IMR-90 (cell line): ENCODE measurements at regions not wholly inside any gene's neighbourhood (a gene's known extent, or its start where the extent isn't known, plus 50 kb on each side); places are given as distances from the start of the nearest gene placed in this dataset.

ENCODE experiments used
- ATAC-seq: fragments of 200-7000 bp; cut with Tn5 transposase; 2 replicates; pipeline ENCODE4 v1.9.1; 2020; ENCODE audit warnings: low read depth, mild to moderate bottlenecking, moderate library complexity
- BruUV-seq: library from RNA; stranded (reverse); fragments of 400-500 nt; replicated peaks from 2 replicates; lab custom pipeline; 2021; lab: Mats Ljungman, UMichigan
- CTCF ChIA-PET: fragments of 300-600 bp; formaldehyde crosslinking; extraction: SDS; loops from one replicate; lab custom pipeline; 2021; ENCODE audit warnings: antibody characterized with exemption; lab: Yijun Ruan, JAX
- POLR2A ChIA-PET: fragments of 300-600 bp; sonication (Branson Sonifier 250); formaldehyde crosslinking; loops from one replicate; lab custom pipeline; 2022; ENCODE audit warnings: antibody characterized with exemption; ENCODE audit not compliant: unreplicated experiment; lab: Charles Lee
- DNase-seq: peaks from one replicate; pipeline ENCODE4 v3.0.0; 2013
- H2AFZ ChIP-seq: replicated peaks from 2 replicates; pipeline ENCODE3; 2013; ENCODE audit warnings: low read length, mild to moderate bottlenecking; ENCODE audit not compliant: poor library complexity
- H2AK5ac ChIP-seq: 2 replicates; pipeline ENCODE4 v1.6.1; 2013; ENCODE audit warnings: low read depth, low read length, inconsistent platforms
- H2AK9ac ChIP-seq: replicated peaks from 2 replicates; pipeline ENCODE3; 2013; ENCODE audit warnings: mild to moderate bottlenecking, low read depth, low read length, moderate library complexity; ENCODE audit not compliant: poor library complexity
- H2BK120ac ChIP-seq: 2 replicates; pipeline ENCODE4 v1.6.1; 2013; ENCODE audit warnings: low read depth, low read length, inconsistent platforms
- H2BK15ac ChIP-seq: 3 replicates; pipeline ENCODE4 v1.6.1; 2013; ENCODE audit warnings: low read depth, low read length, inconsistent platforms
- H2BK20ac ChIP-seq: 2 replicates; pipeline ENCODE4 v1.6.1; 2013; ENCODE audit warnings: low read depth, mild to moderate bottlenecking, inconsistent platforms, low read length, moderate library complexity
- H2BK5ac ChIP-seq: 2 replicates; pipeline ENCODE4 v1.6.1; 2013; ENCODE audit warnings: mild to moderate bottlenecking, low read depth, low read length, inconsistent platforms; ENCODE audit not compliant: poor library complexity, severe bottlenecking
- H3K14ac ChIP-seq: replicated peaks from 2 replicates; pipeline ENCODE4 v1.6.1; 2013; ENCODE audit warnings: low read depth, low read length, inconsistent platforms
- H3K18ac ChIP-seq: 2 replicates; pipeline ENCODE4 v1.6.1; 2013; ENCODE audit warnings: low read depth, low read length, control low read depth
- H3K23ac ChIP-seq: 2 replicates; pipeline ENCODE4 v1.6.1; 2013; ENCODE audit warnings: low read depth, low read length, inconsistent platforms
- H3K27ac ChIP-seq: 2 replicates; pipeline ENCODE4 v1.5.1; 2013; ENCODE audit warnings: mild to moderate bottlenecking, control low read depth, low read length; ENCODE audit not compliant: insufficient read depth
- H3K27me3 ChIP-seq: 2 replicates; pipeline ENCODE4 v1.6.1; 2013; ENCODE audit warnings: low read length; ENCODE audit not compliant: control insufficient read depth, insufficient read depth
- H3K36me3 ChIP-seq: 2 replicates; pipeline ENCODE4 v1.6.1; 2013; ENCODE audit warnings: low read length, mixed read lengths; ENCODE audit not compliant: control insufficient read depth, insufficient read depth
- H3K4ac ChIP-seq: 2 replicates; pipeline ENCODE4 v1.6.1; 2013; ENCODE audit warnings: low read depth, low read length, inconsistent platforms
- H3K4me1 ChIP-seq: 2 replicates; pipeline ENCODE4 v1.6.1; 2013; ENCODE audit warnings: low read length, mixed read lengths; ENCODE audit not compliant: control insufficient read depth, insufficient read depth
- H3K4me2 ChIP-seq: 2 replicates; pipeline ENCODE4 v1.6.1; 2013; ENCODE audit warnings: low read depth, mild to moderate bottlenecking, control low read depth, low read length, moderate library complexity
- H3K4me3 ChIP-seq: 2 replicates; pipeline ENCODE4 v1.5.1; 2013; ENCODE audit warnings: low read depth, mild to moderate bottlenecking, control low read depth, low read length, moderate library complexity; ENCODE audit not compliant: insufficient read depth
- H3K56ac ChIP-seq: 2 replicates; pipeline ENCODE4 v1.6.1; 2013; ENCODE audit warnings: low read length, inconsistent platforms; ENCODE audit not compliant: insufficient read depth; ENCODE audit errors: extremely low read depth
- H3K79me1 ChIP-seq, 2 experiments: 2 replicates each; pipeline ENCODE4 v1.6.1; 2013; ENCODE audit warnings: low read length in 2 of 2, inconsistent platforms in 1 of 2, low read depth in 1 of 2
- H3K9ac ChIP-seq: 2 replicates; pipeline ENCODE4 v1.6.1; 2013; ENCODE audit warnings: low read depth, low read length, control low read depth
- H3K9me1 ChIP-seq: 2 replicates; pipeline ENCODE4 v1.6.1; 2013; ENCODE audit warnings: low read length, inconsistent platforms; ENCODE audit not compliant: insufficient read depth
- H3K9me3 ChIP-seq: 2 replicates; pipeline ENCODE4 v1.6.1; 2013; ENCODE audit warnings: low read length; ENCODE audit not compliant: control insufficient read depth, insufficient read depth
- H4K20me1 ChIP-seq: 2 replicates; pipeline ENCODE4 v1.6.1; 2013; ENCODE audit warnings: low read length, inconsistent platforms; ENCODE audit not compliant: insufficient read depth
- H4K5ac ChIP-seq: 2 replicates; pipeline ENCODE4 v1.6.1; 2013; ENCODE audit warnings: mild to moderate bottlenecking, low read depth, low read length, control low read depth
- H4K8ac ChIP-seq, 2 experiments: 2 replicates each; pipeline ENCODE4 v1.6.1; 2013; ENCODE audit warnings: low read depth in 2 of 2, low read length in 2 of 2, control low read depth in 1 of 2, inconsistent platforms in 1 of 2
- H4K91ac ChIP-seq: 2 replicates; pipeline ENCODE4 v1.6.1; 2013; ENCODE audit warnings: low read depth, low read length, inconsistent platforms; ENCODE audit not compliant: insufficient read depth
- BHLHE40 ChIP-seq: fragments of 150-350 bp; IDR thresholded peaks from 2 replicates; pipeline ENCODE4 v1.6.1; 2016; ENCODE audit warnings: mild to moderate bottlenecking, low read depth, low read length
- CEBPB ChIP-seq: IDR thresholded peaks from 2 replicates; pipeline ENCODE4 v1.6.1; 2012; ENCODE audit warnings: low read depth, low read length, improper control_type of control experiment
- CHD1 ChIP-seq: IDR thresholded peaks from 2 replicates; pipeline ENCODE4 v1.6.1; 2012; ENCODE audit warnings: low read depth, low read length, improper control_type of control experiment
- FOS ChIP-seq: fragments of 150-350 bp; IDR thresholded peaks from 2 replicates; pipeline ENCODE4 v1.6.1; 2016; ENCODE audit warnings: low read depth, low read length
- MAZ ChIP-seq: IDR thresholded peaks from 2 replicates; pipeline ENCODE4 v1.6.1; 2012; ENCODE audit warnings: low read depth, mild to moderate bottlenecking, low read length, improper control_type of control experiment, moderate library complexity, borderline replicate concordance
- MXI1 ChIP-seq: IDR thresholded peaks from 2 replicates; pipeline ENCODE4 v1.6.1; 2012; ENCODE audit warnings: low read depth, mild to moderate bottlenecking, low read length, moderate library complexity, borderline replicate concordance
- NFE2L2 ChIP-seq: fragments of 150-350 bp; IDR thresholded peaks from 2 replicates; pipeline ENCODE4 v1.6.1; 2016; ENCODE audit warnings: low read depth, mild to moderate bottlenecking, low read length
- RAD21 ChIP-seq: IDR thresholded peaks from 2 replicates; pipeline ENCODE4 v1.6.1; 2012; ENCODE audit warnings: low read length, improper control_type of control experiment
- RCOR1 ChIP-seq: IDR thresholded peaks from 2 replicates; pipeline ENCODE4 v1.6.1; 2012; ENCODE audit warnings: mild to moderate bottlenecking, low read length, improper control_type of control experiment; ENCODE audit not compliant: insufficient replicate concordance
- RFX5 ChIP-seq: IDR thresholded peaks from 2 replicates; pipeline ENCODE4 v1.8.0; 2012; ENCODE audit warnings: low read depth, mild to moderate bottlenecking, low read length, moderate library complexity
- SMC3 ChIP-seq: fragments of 150-350 bp; IDR thresholded peaks from 2 replicates; pipeline ENCODE4 v1.6.1; 2016; ENCODE audit warnings: low read depth, mild to moderate bottlenecking, antibody characterized with exemption, low read length, moderate library complexity
- USF2 ChIP-seq: fragments of 150-350 bp; IDR thresholded peaks from 2 replicates; pipeline ENCODE4 v1.6.1; 2017; ENCODE audit warnings: mild to moderate bottlenecking, antibody characterized with exemption, low read length, low read depth
- WGBS, 2 experiments: methylation state at CpG; one replicate each; pipeline versions ENCODE4 v1.1.5 to v1.1.7; 2013; ENCODE audit warnings: missing lambda C conversion rate in 2 of 2; ENCODE audit not compliant: insufficient read length in 1 of 2; ENCODE audit errors: extremely low coverage in 2 of 2; 5-methylcytosine and 5-hydroxymethylcytosine counted together
- dilution Hi-C: fragments of 300-500 bp; cut with HindIII; formaldehyde crosslinking; loops from one replicate; pipeline ENCODE4 v1.14.3; 2018; ENCODE audit warnings: low sequenced_read_pairs; ENCODE audit not compliant: unreplicated experiment
- in situ Hi-C: fragments of 300-500 bp; cut with MboI; formaldehyde crosslinking; loops from 3 replicates; pipeline ENCODE4 v1.14.3; 2019; ENCODE audit warnings: low sequenced_read_pairs, inconsistent platforms, mixed read lengths
- intact Hi-C: fragments of 100-400 bp; cut with micrococcal nuclease; formaldehyde crosslinking; loops from 2 replicates; pipeline ENCODE4 v1.10.0; 2022

- Histone ChIP-seq H2AK9ac (no peak overlapping the region), H4K91ac (no peak overlapping the region), H2BK120ac (no peak overlapping the region), H3K36me3 (no peaks in the 10 kb centered on the region), H3K27ac (no peak overlapping the region), H2BK5ac (no peak overlapping the region), H3K27me3 (no peaks in the 10 kb centered on the region), H3K56ac (no peak overlapping the region), H4K20me1 (no peaks in the 10 kb centered on the region), H3K23ac (no peak overlapping the region), H2BK20ac (no peak overlapping the region), H4K5ac (no peak overlapping the region), H2AFZ (no peak overlapping the region), H3K4me1 (no peaks in the 10 kb centered on the region), H3K4ac (no peak overlapping the region), H3K4me2 (no peak overlapping the region), H3K9me3 (peaks cover 5% of the 10 kb centered on the region), H3K4me3 (no peak overlapping the region), H3K79me1 (no peaks in the 10 kb centered on the region), H2BK15ac (no peak overlapping the region), H3K18ac (no peak overlapping the region), H3K9ac (no peak overlapping the region), H3K14ac (no peak overlapping the region), H4K8ac (no peak overlapping the region), H3K9me1 (no peaks in the 10 kb centered on the region), H2AK5ac (no peak overlapping the region)
- no TSS peak for BruUV-seq
- CTCF ChIA-PET = no interaction called here
- dilution Hi-C loops = no loop called here
- TF ChIP-seq MAZ (no peak), USF2 (no peak), NFE2L2 (no peak), CHD1 (no peak), BHLHE40 (no peak), RCOR1 (no peak), SMC3 (no peak), RFX5 (no peak), CEBPB (no peak), FOS (no peak), RAD21 (no peak), MXI1 (no peak)
- no CpG with 5 or more reads among the region's 6 CpGs for WGBS, 2 experiments
- DNase-seq (no peak), ATAC-seq (no peak)
- in situ Hi-C loops = no loop called here
- POLR2A ChIA-PET = no interaction called here
- intact Hi-C loops = no loop called here
Measured at GRCh38 chrX:1779626-1780025, 164.8 kb downstream of the ASMT start.
